HFFc6 (cell line): ENCODE measurements at regions not wholly inside any gene's neighbourhood (a gene's known extent, or its start where the extent isn't known, plus 50 kb on each side); places are given as distances from the start of the nearest gene placed in this dataset.

ENCODE experiments used
- DNase-seq: peaks from one replicate; pipeline ENCODE4 v3.0.0-alpha.2; 2018
- H3K27ac Mint-ChIP-seq: 2 replicates; pipeline ENCODE4 v1.8.0; 2020; ENCODE audit warnings: mild to moderate bottlenecking, mixed read lengths
- H3K27me3 Mint-ChIP-seq: 2 replicates; pipeline ENCODE4 v1.8.0; 2021; ENCODE audit warnings: mild to moderate bottlenecking, moderate library complexity, mixed read lengths; ENCODE audit not compliant: insufficient read depth
- H3K36me3 Mint-ChIP-seq: 2 replicates; pipeline ENCODE4 v1.8.0; 2021; ENCODE audit warnings: low read depth, mixed read lengths
- H3K4me1 Mint-ChIP-seq: 2 replicates; pipeline ENCODE4 v1.8.0; 2020; ENCODE audit warnings: low read depth, mixed read lengths
- H3K4me3 Mint-ChIP-seq: 2 replicates; pipeline ENCODE4 v1.8.0; 2020; ENCODE audit warnings: mild to moderate bottlenecking, moderate library complexity, mixed read lengths
- H3K9me3 Mint-ChIP-seq: 2 replicates; pipeline ENCODE4 v1.8.0; 2020; ENCODE audit warnings: mild to moderate bottlenecking, mixed read lengths
- CTCF ChIP-seq: fragments of 200-600 bp; sonication (generic); IDR thresholded peaks from 2 replicates; pipeline ENCODE4 v1.5.0; 2021; ENCODE audit warnings: antibody characterized with exemption, mild to moderate bottlenecking

- Mint-ChIP-seq H3K4me1 (no peaks in the 10 kb centered on the region), H3K27ac (no peak overlapping the region), H3K4me3 (no peak overlapping the region), H3K27me3 (no peaks in the 10 kb centered on the region), H3K36me3 (no peaks in the 10 kb centered on the region), H3K9me3 (peaks cover 39% of the 10 kb centered on the region)
- DNase-seq = no peak
- no peak for TF ChIP-seq CTCF
Measured at GRCh38 chr9:85276741-85277140, 465.0 kb downstream of the AGTPBP1 start.

- Mint-ChIP-seq H3K27me3 (no peaks in the 10 kb centered on the region), H3K4me3 (no peak overlapping the region), H3K9me3 (peaks cover 43% of the 10 kb centered on the region), H3K4me1 (no peaks in the 10 kb centered on the region), H3K27ac (no peak overlapping the region), H3K36me3 (no peaks in the 10 kb centered on the region)
- no peak for DNase-seq
- TF ChIP-seq CTCF = no peak
Measured at GRCh38 chr9:85269811-85270210, 471.9 kb downstream of the AGTPBP1 start.

GRCh38 chr9:85268131-85268530 lies 473.6 kb downstream of the AGTPBP1 start:
- Mint-ChIP-seq H3K4me3 (no peak overlapping the region), H3K27ac (no peak overlapping the region), H3K36me3 (no peaks in the 10 kb centered on the region), H3K9me3 (peaks cover 32% of the 10 kb centered on the region), H3K27me3 (no peaks in the 10 kb centered on the region), H3K4me1 (no peaks in the 10 kb centered on the region)
- no peak for TF ChIP-seq CTCF
- no peak for DNase-seq

- no peak for TF ChIP-seq CTCF
- H3K27ac Mint-ChIP-seq = no peak overlapping the region
- DNase-seq = no peak
- peaks cover 24% of the 10 kb centered on the region for H3K9me3 Mint-ChIP-seq
- no peaks in the 10 kb centered on the region for H3K4me1 Mint-ChIP-seq
- no peaks in the 10 kb centered on the region for H3K27me3 Mint-ChIP-seq
- H3K36me3 Mint-ChIP-seq = no peaks in the 10 kb centered on the region
- H3K4me3 Mint-ChIP-seq = no peak overlapping the region
Measured at GRCh38 chr9:85264695-85265094, 477.1 kb downstream of the AGTPBP1 start.

GRCh38 chr9:85263288-85263687 lies 478.5 kb downstream of the AGTPBP1 start:
- no peak overlapping the region for H3K27ac Mint-ChIP-seq
- no peaks in the 10 kb centered on the region; the same call in 1 of the 2 replicates for H3K4me1 Mint-ChIP-seq
- H3K4me3 Mint-ChIP-seq = no peak overlapping the region
- H3K9me3 Mint-ChIP-seq = peaks cover 26% of the 10 kb centered on the region
- TF ChIP-seq CTCF = no peak
- H3K36me3 Mint-ChIP-seq = no peaks in the 10 kb centered on the region
- no peaks in the 10 kb centered on the region for H3K27me3 Mint-ChIP-seq
- DNase-seq = no peak

- peaks cover 26% of the 10 kb centered on the region for H3K9me3 Mint-ChIP-seq
- no peak for TF ChIP-seq CTCF
- H3K27me3 Mint-ChIP-seq = no peaks in the 10 kb centered on the region
- no peaks in the 10 kb centered on the region for H3K36me3 Mint-ChIP-seq
- H3K27ac Mint-ChIP-seq = no peak overlapping the region
- no peak for DNase-seq
- H3K4me1 Mint-ChIP-seq = no peaks in the 10 kb centered on the region; the same call in 1 of the 2 replicates
- no peak overlapping the region for H3K4me3 Mint-ChIP-seq
Measured at GRCh38 chr9:85262333-85262732, 479.4 kb downstream of the AGTPBP1 start.
